Lung (tissue), 11 donors: ENCODE measurements at regions not wholly inside any gene's neighbourhood (a gene's known extent, or its start where the extent isn't known, plus 50 kb on each side); places are given as distances from the start of the nearest gene placed in this dataset.
A peak's percentile ranks its signal among the peaks of the same experiment; 100 is the strongest.

Source experiments
- ATAC-seq: fragments of 200-7000 bp; cut with Tn5 transposase; one replicate; pipeline ENCODE4 v1.9.1; 2020; ENCODE audit warnings: moderate number of reproducible peaks; ENCODE audit not compliant: insufficient read depth, low FRiP score
- DNase-seq, 3 donors: peaks; one replicate each; pipeline ENCODE4 v3.0.0-alpha.2; 2013 to 2017
- H3K27ac ChIP-seq, 2 donors: one replicate each; pipeline ENCODE4 v1.5.1; 2013; ENCODE audit warnings: mild to moderate bottlenecking in 2 of 2, moderate library complexity in 2 of 2, control low read depth in 1 of 2, inconsistent platforms in 1 of 2, low read depth in 1 of 2, low read length in 1 of 2
- H3K27me3 ChIP-seq, 3 donors: one replicate each; pipeline ENCODE4 v1.5.1; 2013; ENCODE audit warnings: low read length in 2 of 3; ENCODE audit not compliant: control insufficient read depth in 3 of 3, insufficient read depth in 3 of 3
- H3K36me3 ChIP-seq, 4 donors: one replicate each; pipeline ENCODE4 v1.5.1; 2013; ENCODE audit warnings: low read length in 4 of 4, mild to moderate bottlenecking in 1 of 4, moderate library complexity in 1 of 4; ENCODE audit not compliant: control insufficient read depth in 4 of 4, insufficient read depth in 4 of 4
- H3K4me1 ChIP-seq, 5 donors: one replicate each; pipeline ENCODE4 v1.5.1; 2013; ENCODE audit warnings: low read length in 5 of 5, mild to moderate bottlenecking in 2 of 5, moderate library complexity in 1 of 5; ENCODE audit not compliant: control insufficient read depth in 5 of 5, insufficient read depth in 5 of 5
- H3K4me3 ChIP-seq: one replicate; pipeline ENCODE4 v1.5.1; 2013; ENCODE audit warnings: mild to moderate bottlenecking, control low read depth, moderate library complexity
- H3K9ac ChIP-seq, 2 donors: one replicate each; pipeline ENCODE4 v1.5.1; 2013; ENCODE audit warnings: low read length in 2 of 2, control low read depth in 1 of 2; ENCODE audit not compliant: insufficient read depth in 1 of 2
- H3K9me3 ChIP-seq, 4 donors: one replicate each; pipeline ENCODE4 v1.5.1; 2013; ENCODE audit warnings: low read length in 3 of 4, mild to moderate bottlenecking in 1 of 4, moderate library complexity in 1 of 4; ENCODE audit not compliant: control insufficient read depth in 4 of 4, insufficient read depth in 3 of 4
- CTCF ChIP-seq: IDR thresholded peaks from 2 replicates; pipeline ENCODE4 v1.5.1; 2012; ENCODE audit warnings: mild to moderate bottlenecking; ENCODE audit errors: control extremely low read depth, extremely low read depth
- WGBS, 2 donors: extraction: QIAGEN DNeasy Blood & Tissue Kit; methylation state at CpG; one replicate each; pipeline ENCODE4 v1.1.7; 2013; 5-methylcytosine and 5-hydroxymethylcytosine counted together
- donor health status: control.
- donor health status: control.
- donor health status: Bipolar disorder and iron deficiency.
- donor health status: healthy.
- donor health status: DM: yes; HTN: yes; CAD: no.

GRCh38 chr13:39208636-39209035, 170.4 kb downstream of the NHLRC3 start:
- no peak for TF ChIP-seq CTCF
- no peak overlapping the region for H3K27ac ChIP-seq
- no peak overlapping the region for H3K4me3 ChIP-seq
- H3K9me3 ChIP-seq = no peaks in the 10 kb centered on the region
- no peaks in the 10 kb centered on the region for H3K27me3 ChIP-seq
- DNase-seq = peak in 1 of 3 donors; percentile 40
- no peak overlapping the region for H3K9ac ChIP-seq
- WGBS, 2 donors = 77 to 80% methylated on average over 4 of the region's 4 CpGs
- H3K4me1 ChIP-seq = peaks cover 0 to 44% (median 2%) of the 10 kb centered on the region in 5 donors
- no peaks in the 10 kb centered on the region for H3K36me3 ChIP-seq
- no peak for ATAC-seq

DNA sequence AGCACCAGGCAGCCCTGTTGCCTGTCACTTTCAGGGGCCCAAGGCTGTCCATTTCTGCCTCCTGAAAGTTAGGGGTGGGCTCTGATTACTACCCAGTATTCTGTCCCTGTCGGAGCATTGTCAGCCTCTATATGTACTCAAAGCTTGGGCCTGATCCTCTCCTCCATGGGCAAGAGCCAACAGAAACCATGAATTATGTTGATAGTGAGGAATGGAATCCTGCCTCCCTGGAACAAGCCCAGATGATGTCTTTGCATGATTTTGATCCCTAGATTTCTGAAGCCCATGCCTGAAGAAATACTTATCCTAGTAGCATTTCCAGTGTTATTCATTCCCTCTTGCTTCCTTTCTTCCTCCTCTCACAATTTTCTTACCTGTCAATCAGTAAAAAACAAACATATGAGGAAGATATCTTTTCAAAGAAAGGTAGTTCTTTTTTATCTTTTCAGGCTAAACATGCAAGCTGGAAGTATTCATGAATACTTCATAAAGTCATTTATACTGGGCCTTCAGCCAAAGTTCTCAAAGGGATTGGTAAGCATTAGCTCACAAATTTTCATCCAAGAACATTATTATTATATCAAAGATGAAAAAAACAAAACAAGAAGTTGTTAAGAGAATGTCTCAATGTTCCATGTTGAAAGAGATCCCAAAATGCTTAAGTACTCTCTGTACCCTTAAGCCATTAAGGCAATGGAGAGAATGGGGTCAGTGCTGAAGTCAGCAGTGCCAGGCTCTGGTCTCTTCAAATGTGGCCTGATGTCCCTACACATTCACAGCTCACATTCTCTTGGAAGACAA, 171.7 kb downstream of the NHLRC3 start:
- 70 to 80% methylated on average over 1 of the region's 1 CpG for WGBS, 2 donors
- peak; percentile 79 to 98 (median 97) for DNase-seq

DNA sequence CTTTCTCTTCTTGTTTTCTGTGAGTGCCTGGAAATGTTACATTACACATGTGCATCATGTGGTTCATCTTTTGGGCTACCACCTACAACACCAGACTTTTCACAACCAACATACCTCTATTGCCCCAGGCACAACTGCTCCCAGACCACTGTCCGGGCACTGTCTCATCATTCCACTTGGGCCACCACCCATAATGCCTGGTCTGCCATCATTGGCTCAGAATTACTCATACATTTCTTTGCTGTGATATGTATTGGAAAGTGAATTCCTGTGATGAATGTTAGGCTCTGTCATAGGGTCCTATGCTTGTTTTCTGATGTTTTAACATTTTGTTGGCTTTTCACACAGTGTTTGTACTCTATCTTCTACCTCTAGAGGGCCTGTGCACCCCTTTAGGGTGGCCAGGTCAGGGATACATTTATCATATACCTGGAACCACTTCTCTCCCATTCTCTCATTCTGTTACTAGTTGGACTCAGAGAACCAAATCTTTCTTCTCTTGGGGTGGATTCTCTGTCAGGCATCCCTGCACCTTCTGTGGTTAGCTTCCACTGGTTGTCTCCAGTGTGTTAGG, 172.8 kb downstream of the NHLRC3 start:
- DNase-seq (no peak), ATAC-seq (no peak)
- 91 to 97% methylated on average over 1 of the region's 1 CpG for WGBS, 2 donors
- H3K4me1 ChIP-seq = peaks cover 0 to 38% (median 2%) of the 10 kb centered on the region in 5 donors
- H3K27me3 ChIP-seq = no peaks in the 10 kb centered on the region
- H3K9me3 ChIP-seq = no peaks in the 10 kb centered on the region
- H3K9ac ChIP-seq = no peak overlapping the region
- H3K36me3 ChIP-seq = no peaks in the 10 kb centered on the region
- TF ChIP-seq CTCF = no peak
- no peak overlapping the region for H3K4me3 ChIP-seq
- peak overlapping the region in 1 of 2 donors; percentile 1 for H3K27ac ChIP-seq

More for the DNA sequence above, 171.7 kb downstream of the NHLRC3 start:
- no peaks in the 10 kb centered on the region for H3K9me3 ChIP-seq
- no peaks in the 10 kb centered on the region for H3K27me3 ChIP-seq
- no peaks in the 10 kb centered on the region for H3K36me3 ChIP-seq
- H3K4me1 ChIP-seq = peaks cover 0 to 44% (median 2%) of the 10 kb centered on the region in 5 donors
- H3K4me3 ChIP-seq = no peak overlapping the region
- ATAC-seq = peak; percentile 39
- no peak for TF ChIP-seq CTCF
- peak overlapping the region in 1 of 2 donors; percentile 52 for H3K27ac ChIP-seq
- H3K9ac ChIP-seq = peak overlapping the region in 1 of 2 donors; percentile 43
